PFSK-1 (cell line): ENCODE measurements at regions not wholly inside any gene's neighbourhood (a gene's known extent, or its start where the extent isn't known, plus 50 kb on each side); places are given as distances from the start of the nearest gene placed in this dataset.

Experiments
- FOXP2 ChIP-seq: optimal IDR thresholded peaks from 2 replicates; pipeline ENCODE3; 2011; ENCODE audit warnings: borderline replicate concordance, control low read depth, inconsistent platforms; ENCODE audit not compliant: insufficient read depth; ENCODE audit errors: extremely low read length, extremely low read depth
- POLR2AphosphoS5 ChIP-seq: IDR thresholded peaks from 2 replicates; pipeline ENCODE4 v1.6.1; 2012; ENCODE audit warnings: low read depth, mild to moderate bottlenecking, control low read depth, low read length, moderate library complexity
- SIN3A ChIP-seq: IDR thresholded peaks from 2 replicates; pipeline ENCODE4 v1.6.1; 2012; ENCODE audit warnings: mild to moderate bottlenecking, low read length, moderate library complexity, borderline replicate concordance; ENCODE audit not compliant: insufficient read depth
- TAF1 ChIP-seq: IDR thresholded peaks from 2 replicates; pipeline ENCODE4 v1.6.1; 2012; ENCODE audit warnings: low read length, control low read depth, borderline replicate concordance; ENCODE audit not compliant: insufficient read depth
- TF ChIP-seq, protein P1 (sequence below), 2 experiments: IDR thresholded peaks; 2 replicates each; pipeline versions ENCODE4 v1.6.1 to v1.8.0; 2011 to 2012; ENCODE audit warnings: low read depth in 2 of 2, low read length in 2 of 2, control low read depth in 1 of 2, inconsistent platforms in 1 of 2, mild to moderate bottlenecking in 1 of 2, moderate library complexity in 1 of 2; ENCODE audit not compliant: insufficient read depth in 1 of 2

DNA sequence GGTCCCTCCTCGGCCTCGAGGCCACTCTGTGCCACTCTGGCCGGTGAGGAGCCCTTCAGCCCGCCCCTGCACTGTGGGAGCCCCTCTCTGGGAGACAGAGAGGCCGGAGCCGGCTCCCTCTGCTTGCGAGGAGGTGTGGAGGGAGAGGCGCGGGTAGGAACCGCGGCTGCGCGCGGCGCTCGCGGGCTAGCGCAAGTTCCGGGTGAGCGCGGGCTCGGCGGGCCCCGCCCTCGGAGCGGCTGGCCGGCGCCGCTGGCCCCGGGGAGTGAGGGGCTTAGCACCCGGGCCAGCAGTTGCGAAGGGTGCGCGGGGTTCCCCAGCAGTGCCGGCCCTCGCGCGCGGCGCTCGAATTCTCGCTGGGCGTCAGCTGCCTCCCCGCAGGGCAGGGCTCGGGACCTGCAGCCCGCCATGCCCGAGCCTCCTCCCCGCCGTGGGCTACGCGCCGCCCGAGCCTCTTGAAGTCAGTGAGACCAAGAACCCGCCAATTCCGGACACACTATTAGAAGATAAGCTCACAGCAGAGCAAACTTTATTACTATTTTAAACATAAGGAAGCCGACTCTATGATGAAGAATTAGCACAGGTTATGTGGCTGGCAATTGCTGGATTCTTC is 825.8 kb upstream of the FANCL start:
- TF ChIP-seq POLR2AphosphoS5 = no peak

DNA sequence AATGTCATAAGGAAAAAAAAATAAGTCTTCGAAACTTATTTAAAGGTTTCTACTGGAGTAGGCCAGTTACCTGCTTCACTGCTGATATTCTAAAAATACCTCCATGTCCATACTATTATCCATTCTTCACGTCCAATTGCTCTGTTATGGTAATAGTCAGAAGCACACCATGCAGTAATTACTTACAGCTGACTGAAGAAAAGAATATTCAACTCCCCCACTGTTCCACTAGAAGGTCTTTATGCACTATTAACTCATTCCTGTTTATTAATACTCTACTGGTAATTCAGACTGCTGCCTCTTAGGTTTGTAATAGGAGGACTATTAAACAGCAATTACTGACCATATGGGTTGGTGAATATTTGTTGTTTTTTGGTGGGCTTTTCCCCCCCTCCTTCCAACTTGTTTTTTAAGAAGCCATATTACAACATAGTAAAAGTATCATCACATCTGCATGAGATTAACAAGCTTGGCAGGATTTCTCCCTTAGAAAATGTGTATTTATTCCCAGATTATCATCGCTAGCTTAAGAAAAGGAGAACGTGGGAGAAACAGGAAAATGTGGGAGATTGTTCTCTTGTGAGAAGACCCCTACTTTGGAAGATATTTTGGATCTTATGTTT is 806.4 kb upstream of the FANCL start:
- TF ChIP-seq SIN3A (no peak), POLR2AphosphoS5 (no peak), FOXP2 (no peak), TAF1 (no peak)
- TF ChIP-seq, protein P1, sequence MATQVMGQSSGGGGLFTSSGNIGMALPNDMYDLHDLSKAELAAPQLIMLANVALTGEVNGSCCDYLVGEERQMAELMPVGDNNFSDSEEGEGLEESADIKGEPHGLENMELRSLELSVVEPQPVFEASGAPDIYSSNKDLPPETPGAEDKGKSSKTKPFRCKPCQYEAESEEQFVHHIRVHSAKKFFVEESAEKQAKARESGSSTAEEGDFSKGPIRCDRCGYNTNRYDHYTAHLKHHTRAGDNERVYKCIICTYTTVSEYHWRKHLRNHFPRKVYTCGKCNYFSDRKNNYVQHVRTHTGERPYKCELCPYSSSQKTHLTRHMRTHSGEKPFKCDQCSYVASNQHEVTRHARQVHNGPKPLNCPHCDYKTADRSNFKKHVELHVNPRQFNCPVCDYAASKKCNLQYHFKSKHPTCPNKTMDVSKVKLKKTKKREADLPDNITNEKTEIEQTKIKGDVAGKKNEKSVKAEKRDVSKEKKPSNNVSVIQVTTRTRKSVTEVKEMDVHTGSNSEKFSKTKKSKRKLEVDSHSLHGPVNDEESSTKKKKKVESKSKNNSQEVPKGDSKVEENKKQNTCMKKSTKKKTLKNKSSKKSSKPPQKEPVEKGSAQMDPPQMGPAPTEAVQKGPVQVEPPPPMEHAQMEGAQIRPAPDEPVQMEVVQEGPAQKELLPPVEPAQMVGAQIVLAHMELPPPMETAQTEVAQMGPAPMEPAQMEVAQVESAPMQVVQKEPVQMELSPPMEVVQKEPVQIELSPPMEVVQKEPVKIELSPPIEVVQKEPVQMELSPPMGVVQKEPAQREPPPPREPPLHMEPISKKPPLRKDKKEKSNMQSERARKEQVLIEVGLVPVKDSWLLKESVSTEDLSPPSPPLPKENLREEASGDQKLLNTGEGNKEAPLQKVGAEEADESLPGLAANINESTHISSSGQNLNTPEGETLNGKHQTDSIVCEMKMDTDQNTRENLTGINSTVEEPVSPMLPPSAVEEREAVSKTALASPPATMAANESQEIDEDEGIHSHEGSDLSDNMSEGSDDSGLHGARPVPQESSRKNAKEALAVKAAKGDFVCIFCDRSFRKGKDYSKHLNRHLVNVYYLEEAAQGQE (IDR thresholded peaks at IDR 0.05; ENCODE audit: insufficient read depth in 1 of 2, low read depth in 2 of 2, low read length in 2 of 2) = no peak

DNA sequence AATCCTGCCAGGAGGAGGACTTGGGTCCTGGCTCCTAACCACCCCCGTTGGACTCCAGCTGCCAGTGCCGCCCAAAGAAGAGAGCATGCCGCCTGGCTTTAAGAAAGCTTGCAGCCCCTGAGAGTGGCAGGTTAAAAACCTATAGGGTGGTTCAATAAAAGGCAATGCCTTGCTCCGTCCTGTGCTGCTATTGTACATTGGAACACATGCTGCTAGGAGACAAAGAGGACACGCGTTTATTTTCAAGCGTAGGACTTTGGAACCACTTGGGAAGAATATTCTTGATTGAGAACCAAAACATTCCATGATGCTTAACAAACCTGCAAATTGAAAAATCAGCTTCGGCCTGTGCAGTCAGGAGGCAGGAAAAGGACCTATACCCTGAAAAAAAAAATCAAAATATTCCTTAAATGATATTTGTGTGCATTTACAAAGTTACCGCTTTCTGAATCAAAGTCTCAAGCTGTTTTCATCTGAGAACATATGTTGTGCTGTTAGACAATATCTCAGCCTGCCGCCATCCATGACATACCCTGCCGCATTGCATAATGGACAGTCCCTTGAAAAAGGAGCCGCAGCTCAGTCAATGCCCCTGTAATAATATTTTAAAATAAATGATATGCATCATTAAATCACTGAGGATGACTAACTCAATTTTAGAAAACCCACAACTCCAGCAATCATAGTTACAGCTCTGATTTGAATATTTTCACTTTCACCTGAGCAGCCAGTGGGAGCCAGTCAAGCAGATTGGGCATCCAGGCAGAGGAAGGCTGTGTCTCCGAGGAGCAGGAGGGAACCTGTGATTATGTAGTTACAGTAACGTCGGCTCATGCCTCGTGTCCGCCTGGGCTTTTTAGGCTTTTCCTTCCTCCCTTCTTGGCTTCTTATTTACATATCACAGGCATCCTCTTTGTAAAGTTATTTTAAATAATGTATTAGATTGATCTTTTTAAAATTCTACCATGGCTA is 805.6 kb upstream of the FANCL start:
- TF ChIP-seq TAF1 = no peak
- no peak for TF ChIP-seq SIN3A
- no peak for TF ChIP-seq POLR2AphosphoS5
- TF ChIP-seq, protein P1 (IDR thresholded peaks at IDR 0.05; ENCODE audit: insufficient read depth in 1 of 2, low read depth in 2 of 2, low read length in 2 of 2) = no peak
- TF ChIP-seq FOXP2 = no peak

DNA sequence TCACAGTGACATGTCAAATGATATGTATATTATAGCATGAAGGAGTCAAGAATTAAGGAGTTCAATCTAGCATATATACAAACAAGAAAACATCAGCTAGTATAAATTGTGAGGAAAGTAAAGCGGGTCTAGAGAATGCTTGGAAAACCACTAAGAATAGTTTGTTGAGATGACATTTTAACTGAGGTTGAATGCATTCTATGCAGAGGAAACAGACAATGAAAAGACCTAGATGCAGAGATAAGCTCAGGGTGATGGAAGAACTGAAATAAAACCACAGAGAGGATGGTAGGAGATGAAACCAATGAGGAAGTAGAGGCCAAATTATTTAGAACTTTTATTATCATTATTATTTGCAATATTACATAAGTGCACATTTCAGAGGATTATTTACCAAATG is 803.6 kb upstream of the FANCL start:
- TF ChIP-seq SIN3A (no peak), TAF1 (no peak), POLR2AphosphoS5 (no peak), FOXP2 (no peak)
- TF ChIP-seq, protein P1 (IDR thresholded peaks at IDR 0.05; ENCODE audit: insufficient read depth in 1 of 2, low read depth in 2 of 2, low read length in 2 of 2) = no peak

DNA sequence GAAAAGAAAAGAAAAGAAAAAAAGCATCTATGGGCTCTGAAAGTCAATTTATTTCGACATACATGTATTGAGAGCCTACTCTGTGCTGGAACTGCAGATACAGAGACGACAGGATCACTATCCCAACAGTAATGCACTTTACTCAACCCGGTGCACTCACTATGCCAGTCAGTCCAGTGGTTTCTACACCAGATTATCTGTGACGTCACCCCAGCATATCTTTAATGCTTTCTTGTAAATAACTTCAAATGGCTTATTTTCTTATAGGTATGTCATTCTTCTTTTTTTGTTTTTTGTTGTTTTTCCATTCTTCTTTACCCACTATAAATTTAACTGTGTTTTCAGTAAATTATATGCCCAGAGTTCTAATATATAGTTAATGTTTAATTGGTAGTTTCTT is 800.0 kb upstream of the FANCL start:
- TF ChIP-seq POLR2AphosphoS5 (no peak), TAF1 (no peak), FOXP2 (no peak)
